ENCODE measurements at regions not wholly inside any gene's neighbourhood (a gene's known extent, or its start where the extent isn't known, plus 50 kb on each side); places are given as distances from the start of the nearest gene placed in this dataset.

- no peak for DNase-seq (ENCODE audit: low read depth)
- H3K4me3 ChIP-seq (ENCODE audit: control insufficient read depth, low read depth, low read length), result no peak overlapping the region
- no peak for TF ChIP-seq CTCF (IDR thresholded peaks at IDR 0.05; ENCODE audit: control insufficient read depth, insufficient read depth, low read depth, low read length, missing control alignments)
Observed at GRCh38 chr5:66542711-66543110, 53.5 kb upstream of the MAST4 start.
